ENCODE measurements at regions not wholly inside any gene's neighbourhood (a gene's known extent, or its start where the extent isn't known, plus 50 kb on each side); places are given as distances from the start of the nearest gene placed in this dataset.

- no peak for DNase-seq
These were observed 256.2 kb upstream of the NFE2L3 start for GRCh38 chr7:25895792-25896171.

- no peak for DNase-seq
These were observed 254.7 kb upstream of the NFE2L3 start for GRCh38 chr7:25897261-25897782.

GRCh38 chr7:25900245-25900644 is 251.8 kb upstream of the NFE2L3 start:
- DNase-seq, result no peak

GRCh38 chr7:25900877-25901276 is 251.1 kb upstream of the NFE2L3 start:
- DNase-seq, result no peak

- DNase-seq, result no peak
These were observed 250.3 kb upstream of the NFE2L3 start for GRCh38 chr7:25901658-25902057.

GRCh38 chr7:25906003-25906402 is 246.0 kb upstream of the NFE2L3 start:
- no peak for DNase-seq

- no peak for DNase-seq
These were observed 245.2 kb upstream of the NFE2L3 start for GRCh38 chr7:25906760-25907159.

- DNase-seq, result no peak
These were observed 244.8 kb upstream of the NFE2L3 start for GRCh38 chr7:25907214-25907613.

- no peak for DNase-seq
These were observed 244.3 kb upstream of the NFE2L3 start for GRCh38 chr7:25907731-25908130.

GRCh38 chr7:25908154-25908949 is 243.6 kb upstream of the NFE2L3 start:
- DNase-seq, result no peak

- DNase-seq, result no peak
These were observed 240.0 kb upstream of the NFE2L3 start for GRCh38 chr7:25911738-25912607.

- DNase-seq, result peak; percentile 51
These were observed 238.3 kb upstream of the NFE2L3 start for GRCh38 chr7:25913598-25914224.

- DNase-seq, result no peak
These were observed 233.3 kb upstream of the NFE2L3 start for GRCh38 chr7:25918731-25919130.

GRCh38 chr7:25922296-25922695 is 229.7 kb upstream of the NFE2L3 start:
- DNase-seq, result no peak

GRCh38 chr7:25923741-25924460 is 228.1 kb upstream of the NFE2L3 start:
- DNase-seq, result no peak

- no peak for DNase-seq
These were observed 226.0 kb upstream of the NFE2L3 start for GRCh38 chr7:25926009-25926408.

- no peak for DNase-seq
These were observed 225.5 kb upstream of the NFE2L3 start for GRCh38 chr7:25926451-25926850.

GRCh38 chr7:25926891-25927625 is 224.9 kb upstream of the NFE2L3 start:
- no peak for DNase-seq

GRCh38 chr7:25927626-25927978 is 224.4 kb upstream of the NFE2L3 start:
- DNase-seq, result no peak

- no peak for DNase-seq
These were observed 223.3 kb upstream of the NFE2L3 start for GRCh38 chr7:25928549-25929330.

GRCh38 chr7:25929448-25929847 is 222.6 kb upstream of the NFE2L3 start:
- no peak for DNase-seq

All from NCI-H345 (cell line).